Keratinocyte (primary cell): ENCODE measurements at regions not wholly inside any gene's neighbourhood (a gene's known extent, or its start where the extent isn't known, plus 50 kb on each side); places are given as distances from the start of the nearest gene placed in this dataset.
"Not testable (repeated sequence)": the region's sequence is repeated elsewhere in the genome, so short reads cannot be mapped to it uniquely, and the experiment has no call there.

Source experiments
- DNase-seq: peaks from one replicate; pipeline ENCODE4 v3.0.0-alpha.2; 2011; ENCODE audit warnings: low read depth, missing footprints, low spot score
- FAIRE-seq: peaks from 2 replicates; lab custom pipeline; 2011; peaks lifted over from hg19 to GRCh38; lab: Jason Lieb, UNC
- H2AFZ ChIP-seq: 2 replicates; pipeline ENCODE4 v1.6.0; 2012; ENCODE audit warnings: low read length, control low read depth, inconsistent platforms; ENCODE audit not compliant: control insufficient read depth
- H3K27ac ChIP-seq: 2 replicates; pipeline ENCODE4 v1.5.1; 2011; ENCODE audit warnings: low read length; ENCODE audit not compliant: control insufficient read depth, insufficient read depth
- H3K27me3 ChIP-seq: 3 replicates; pipeline ENCODE4 v1.6.0; 2011; ENCODE audit warnings: low read length; ENCODE audit not compliant: control insufficient read depth, insufficient read depth; ENCODE audit errors: extremely low read depth
- H3K36me3 ChIP-seq, 2 experiments: 2 replicates in 1 of 2; 3 replicates in 1 of 2; pipeline ENCODE4 v1.5.1; 2011; ENCODE audit warnings: low read length in 2 of 2, mild to moderate bottlenecking in 1 of 2; ENCODE audit not compliant: control insufficient read depth in 2 of 2, insufficient read depth in 2 of 2; ENCODE audit errors: extremely low read depth in 1 of 2
- H3K4me1 ChIP-seq: 3 replicates; pipeline ENCODE4 v1.5.1; 2011; ENCODE audit warnings: low read length; ENCODE audit not compliant: control insufficient read depth, insufficient read depth; ENCODE audit errors: extremely low read depth
- H3K4me2 ChIP-seq: 3 replicates; pipeline ENCODE4 v1.6.0; 2011; ENCODE audit warnings: low read depth, low read length; ENCODE audit not compliant: control insufficient read depth, insufficient read depth; ENCODE audit errors: extremely low read depth
- H3K4me3 ChIP-seq, 3 experiments: fragments of 200-600 bp in 1 of 3; sonication (generic) in 1 of 3; 2 replicates in 2 of 3; 3 replicates in 1 of 3; pipeline ENCODE4 v1.5.1; 2011 to 2016; ENCODE audit warnings: low read length in 3 of 3, mild to moderate bottlenecking in 3 of 3, control low read depth in 2 of 3, inconsistent platforms in 1 of 3, low read depth in 1 of 3, mixed read lengths in 1 of 3, mixed run types in 1 of 3, moderate library complexity in 1 of 3; ENCODE audit not compliant: control insufficient read depth in 2 of 3, insufficient read depth in 2 of 3; ENCODE audit errors: extremely low read depth in 1 of 3
- H3K79me2 ChIP-seq: 2 replicates; pipeline ENCODE4 v1.6.0; 2012; ENCODE audit warnings: low read length; ENCODE audit not compliant: control insufficient read depth, insufficient read depth
- H3K9ac ChIP-seq: 3 replicates; pipeline ENCODE4 v1.6.0; 2011; ENCODE audit warnings: low read length; ENCODE audit not compliant: control insufficient read depth, insufficient read depth; ENCODE audit errors: extremely low read depth
- H3K9me1 ChIP-seq: 3 replicates; pipeline ENCODE4 v1.6.0; 2011; ENCODE audit warnings: low read length; ENCODE audit not compliant: control insufficient read depth, insufficient read depth; ENCODE audit errors: extremely low read depth
- H3K9me3 ChIP-seq: 2 replicates; pipeline ENCODE4 v1.5.1; 2012; ENCODE audit warnings: low read depth, low read length; ENCODE audit not compliant: control insufficient read depth
- H4K20me1 ChIP-seq: 3 replicates; pipeline ENCODE4 v1.6.0; 2011; ENCODE audit warnings: low read length; ENCODE audit not compliant: control insufficient read depth, insufficient read depth; ENCODE audit errors: extremely low read depth
- CTCF ChIP-seq, 3 experiments: IDR thresholded peaks in 1 of 3; conservative IDR thresholded peaks in 1 of 3; optimal IDR thresholded peaks in 1 of 3; 2 replicates in 2 of 3; 3 replicates in 1 of 3; pipeline versions ENCODE3 to v1.5.1; 2011; ENCODE audit warnings: low read length in 3 of 3, mild to moderate bottlenecking in 3 of 3, moderate library complexity in 2 of 3, control low read depth in 1 of 3, inconsistent platforms in 1 of 3; ENCODE audit not compliant: insufficient read depth in 2 of 3; ENCODE audit errors: extremely low read depth in 1 of 3
- EZH2 ChIP-seq: IDR thresholded peaks from one replicate; pipeline ENCODE4 v1.6.1; 2012; ENCODE audit warnings: inconsistent platforms, mild to moderate bottlenecking, low read length, moderate library complexity
- dilution Hi-C: fragments of 300-500 bp; cut with MboI; formaldehyde crosslinking; loops from one replicate; pipeline ENCODE4 v1.7.0; 2020; ENCODE audit warnings: low sequenced_read_pairs; ENCODE audit not compliant: extremely low pct_ligation_motif_present

DNA sequence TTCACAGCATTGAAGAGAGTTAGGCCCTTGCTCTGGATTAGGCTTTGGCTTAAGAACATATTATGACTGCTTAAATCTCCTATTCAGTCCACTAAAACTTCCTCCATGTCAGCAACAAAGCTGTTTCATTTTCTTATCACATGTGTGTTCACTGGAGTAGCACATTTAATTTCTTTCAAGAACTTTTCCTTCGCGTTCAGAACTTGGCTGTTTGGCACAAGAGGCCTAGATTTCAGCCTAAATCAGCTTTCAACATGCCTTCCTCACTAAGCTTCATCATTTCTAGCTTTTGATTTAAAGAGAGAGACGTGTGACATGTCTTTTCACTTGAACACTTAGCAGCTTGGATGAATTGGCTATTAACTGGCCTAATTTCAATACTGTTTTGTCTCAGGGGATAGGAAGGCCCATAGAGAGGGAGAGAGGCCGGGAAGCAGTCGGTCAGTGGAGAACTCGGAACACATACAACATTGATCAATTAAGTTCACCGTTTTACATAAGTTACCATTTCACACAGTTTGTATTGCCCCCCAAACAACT, 885.2 kb upstream of the AUTS2 start:
- no peak overlapping the region for H3K9ac ChIP-seq
- no peaks in the 10 kb centered on the region for H4K20me1 ChIP-seq
- H3K4me2 ChIP-seq: no peak overlapping the region
- no peak overlapping the region for H2AFZ ChIP-seq
- dilution Hi-C loops: no loop called here
- FAIRE-seq (no peak), DNase-seq (no peak)
- no peaks in the 10 kb centered on the region for H3K36me3 ChIP-seq
- no peaks in the 10 kb centered on the region for H3K9me3 ChIP-seq
- TF ChIP-seq CTCF (optimal IDR thresholded peaks at IDR 0.05 in 1 of 3, IDR thresholded peaks at IDR 0.05 in 1 of 3, conservative IDR thresholded peaks at IDR 0.05 in 1 of 3; ENCODE audit: extremely low read depth in 1 of 3, insufficient read depth in 2 of 3, low read length in 3 of 3): no peak
- H3K79me2 ChIP-seq: no peaks in the 10 kb centered on the region
- H3K4me3 ChIP-seq: no peak overlapping the region
- H3K9me1 ChIP-seq: no peaks in the 10 kb centered on the region
- no peaks in the 10 kb centered on the region for H3K27me3 ChIP-seq
- H3K4me1 ChIP-seq: no peaks in the 10 kb centered on the region
- no peak overlapping the region for H3K27ac ChIP-seq

- H3K4me2 ChIP-seq, H4K20me1 ChIP-seq, H3K79me2 ChIP-seq, dilution Hi-C loops, H3K9ac ChIP-seq, H3K27ac ChIP-seq, H3K9me1 ChIP-seq, FAIRE-seq, H3K4me1 ChIP-seq, DNase-seq, H3K36me3 ChIP-seq, H3K27me3 ChIP-seq, H3K9me3 ChIP-seq, H3K4me3 ChIP-seq, H2AFZ ChIP-seq: not testable (repeated sequence)
These were observed 884.1 kb upstream of the AUTS2 start for GRCh38 chr7:68714135-68714534.

GRCh38 chr7:68715907-68716306, 882.4 kb upstream of the AUTS2 start:
- Histone ChIP-seq H3K4me1 (no peaks in the 10 kb centered on the region), H3K4me2 (no peak overlapping the region), H3K27me3 (no peaks in the 10 kb centered on the region), H3K9me1 (no peaks in the 10 kb centered on the region), H3K4me3 (no peak overlapping the region), H3K79me2 (no peaks in the 10 kb centered on the region), H4K20me1 (no peaks in the 10 kb centered on the region), H3K27ac (no peak overlapping the region), H3K9me3 (no peaks in the 10 kb centered on the region), H3K36me3 (no peaks in the 10 kb centered on the region), H2AFZ (no peak overlapping the region), H3K9ac (no peak overlapping the region)
- dilution Hi-C loops: no loop called here
- no peak for DNase-seq
- TF ChIP-seq CTCF (optimal IDR thresholded peaks at IDR 0.05 in 1 of 3, IDR thresholded peaks at IDR 0.05 in 1 of 3, conservative IDR thresholded peaks at IDR 0.05 in 1 of 3; ENCODE audit: extremely low read depth in 1 of 3, insufficient read depth in 2 of 3, low read length in 3 of 3): no peak
- no peak for TF ChIP-seq EZH2
- no peak for FAIRE-seq
